H1 (cell line): ENCODE measurements at regions not wholly inside any gene's neighbourhood (a gene's known extent, or its start where the extent isn't known, plus 50 kb on each side); places are given as distances from the start of the nearest gene placed in this dataset.

Experiments
- CHD7 ChIP-seq: fragments of 300-600 bp; sonication (generic); IDR thresholded peaks from 2 replicates; pipeline ENCODE4 v1.7.1; 2012; ENCODE audit warnings: low read length, moderate library complexity, mild to moderate bottlenecking, inconsistent platforms; ENCODE audit not compliant: insufficient replicate concordance
- EZH2 ChIP-seq: fragments of 200-600 bp; sonication (generic); IDR thresholded peaks from 2 replicates; pipeline ENCODE4 v1.7.1; 2012; ENCODE audit warnings: low read depth, mild to moderate bottlenecking, moderate library complexity, low read length, inconsistent platforms; ENCODE audit not compliant: severe bottlenecking
- MAFK ChIP-seq: IDR thresholded peaks from 2 replicates; pipeline ENCODE4 v1.6.1; 2012; ENCODE audit warnings: low read depth, mild to moderate bottlenecking, improper control_type of control experiment, low read length
- NRF1 ChIP-seq: IDR thresholded peaks from 2 replicates; pipeline ENCODE4 v1.6.1; 2011; ENCODE audit warnings: mild to moderate bottlenecking, low read depth, low read length, improper control_type of control experiment
- PHF8 ChIP-seq: fragments of 200-600 bp; sonication (generic); conservative IDR thresholded peaks from 2 replicates; pipeline ENCODE4 v1.7.1; 2012; ENCODE audit warnings: low read depth, mild to moderate bottlenecking, inconsistent platforms, low read length, moderate library complexity
- RXRA ChIP-seq: IDR thresholded peaks from 2 replicates; pipeline ENCODE4 v1.6.1; 2011; ENCODE audit warnings: low read depth, mild to moderate bottlenecking, low read length, moderate library complexity; ENCODE audit not compliant: insufficient read depth
- SIN3A ChIP-seq, 2 experiments: IDR thresholded peaks in 1 of 2; conservative IDR thresholded peaks in 1 of 2; 2 replicates each; pipeline ENCODE4 v1.6.1; 2011 to 2012; ENCODE audit warnings: low read length in 2 of 2, improper control_type of control experiment in 1 of 2, low read depth in 1 of 2, mild to moderate bottlenecking in 1 of 2
- SIRT6 ChIP-seq: IDR thresholded peaks from one replicate; pipeline ENCODE4 v1.7.1; 2012; ENCODE audit warnings: low read length, inconsistent platforms
- SP4 ChIP-seq: IDR thresholded peaks from 2 replicates; pipeline ENCODE4 v1.6.1; 2012; ENCODE audit warnings: low read length, inconsistent platforms
- SUZ12 ChIP-seq: fragments of 200-600 bp; sonication (generic); IDR thresholded peaks from 2 replicates; pipeline ENCODE4 v1.6.1; 2012; ENCODE audit warnings: mild to moderate bottlenecking, inconsistent platforms, low read length, moderate library complexity, mixed read lengths
- USF2 ChIP-seq: IDR thresholded peaks from 2 replicates; pipeline ENCODE4 v1.6.1; 2011; ENCODE audit warnings: low read length, improper control_type of control experiment

- TF ChIP-seq CHD7 (no peak), NRF1 (no peak), MAFK (no peak), SP4 (no peak), RXRA (no peak), SIN3A (conservative IDR thresholded peaks at IDR 0.05 in 1 of 2, IDR thresholded peaks at IDR 0.05 in 1 of 2; ENCODE audit: low read depth in 1 of 2, low read length in 2 of 2) (no peak), SUZ12 (no peak), SIRT6 (no peak), EZH2 (no peak), PHF8 (no peak), USF2 (no peak)
These were observed 344.9 kb downstream of the PTPRU start (continued) for GRCh38 chr1:29581256-29581655.
